ENCODE measurements at regions not wholly inside any gene's neighbourhood (a gene's known extent, or its start where the extent isn't known, plus 50 kb on each side); places are given as distances from the start of the nearest gene placed in this dataset.

GRCh38 chr5:10898514-10898913 is 137.5 kb upstream of the DAP start:
- WGBS, 2 experiments (ENCODE audit: extremely low coverage in 1 of 2, insufficient coverage in 1 of 2, insufficient read length in 1 of 2, insufficient replicate concordance in 2 of 2, low coverage in 1 of 2, low lambda C conversion rate in 2 of 2, missing lambda C conversion rate in 1 of 2) = 82% methylated on average over 4 of the region's 4 CpGs; no CpG with 5 or more reads in 1 of the 2 experiments

More at GRCh38 chr5:10898514-10898913, 137.5 kb upstream of the DAP start:
- H3K14ac ChIP-seq (ENCODE audit: insufficient read length) = no peak overlapping the region
- H2AFZ ChIP-seq (ENCODE audit: low read length) = no peak overlapping the region
- no peak overlapping the region for H2AK5ac ChIP-seq (ENCODE audit: low read depth, low read length)
- no peak overlapping the region for H3K4me2 ChIP-seq (ENCODE audit: insufficient read depth in 1 of 2, low read depth in 2 of 2, low read length in 2 of 2)
- no peaks in the 10 kb centered on the region; a peak in 1 of 7 replicates for H3K27me3 ChIP-seq (replicated peaks in 1 of 4; ENCODE audit: control insufficient read depth in 3 of 4, extremely low read depth in 1 of 4, insufficient read depth in 3 of 4, low read length in 3 of 4)
- H3K4ac ChIP-seq (replicated peaks; ENCODE audit: insufficient read length, low read depth, low read length) = no peak overlapping the region
- H2BK12ac ChIP-seq (ENCODE audit: low read depth, low read length) = no peak overlapping the region
- ChIA-PET POLR2A (ENCODE audit: partially characterized antibody) (no interaction called here), CTCF (ENCODE audit: partially characterized antibody) (interaction anchor here (0.7 to 2.2 kb wide), 3 partner anchors 44 to 196 kb away, joined by 3 to 5 read pairs (median 3); no protein-coding TSS in a partner anchor)
- H4K91ac ChIP-seq (replicated peaks; ENCODE audit: insufficient read length, low read length) = no peak overlapping the region
- no peak for DNase-seq (ENCODE audit: low read depth in 1 of 2, low spot score in 2 of 2)
- FAIRE-seq = no peak
- no peak overlapping the region for H3K23ac ChIP-seq (ENCODE audit: insufficient read length)
- H3K4me3 ChIP-seq (ENCODE audit: extremely low read depth in 1 of 4, insufficient read depth in 2 of 4, low read depth in 3 of 4, low read length in 4 of 4) = no peak overlapping the region
- H3K79me1 ChIP-seq (ENCODE audit: low read depth, low read length) = no peaks in the 10 kb centered on the region
- H2BK5ac ChIP-seq (ENCODE audit: low read depth, low read length) = no peak overlapping the region
- H3K9me3 ChIP-seq (ENCODE audit: insufficient read depth in 2 of 2, low read depth in 1 of 2, low read length in 1 of 2) = no peaks in the 10 kb centered on the region
- H4K8ac ChIP-seq (ENCODE audit: extremely low read depth, insufficient read depth, low read length) = no peak overlapping the region
- no peak overlapping the region for H2BK20ac ChIP-seq (ENCODE audit: low read length)
- H3K56ac ChIP-seq (replicated peaks; ENCODE audit: insufficient read length, low read depth, low read length) = no peak overlapping the region
- TF ChIP-seq SAP30 (IDR thresholded peaks at IDR 0.05; ENCODE audit: insufficient read depth, insufficient replicate concordance, low read length) (no peak), EGR1 (IDR thresholded peaks at IDR 0.05; ENCODE audit: borderline replicate concordance, low read depth, low read length) (no peak), POLR2AphosphoS5 (IDR thresholded peaks at IDR 0.05; ENCODE audit: low read depth, low read length) (no peak), EP300 (IDR thresholded peaks at IDR 0.05; ENCODE audit: borderline replicate concordance in 1 of 2, low read depth in 2 of 2, low read length in 2 of 2) (no peak)
- H3K18ac ChIP-seq (ENCODE audit: extremely low read depth, low read length) = no peak overlapping the region
- no peaks in the 10 kb centered on the region for H3K23me2 ChIP-seq (ENCODE audit: low read depth, low read length)
- H3K9ac ChIP-seq (replicated peaks in 1 of 4; ENCODE audit: extremely low read depth in 1 of 4, low read depth in 3 of 4, low read length in 3 of 4) = no peak overlapping the region
- no peak overlapping the region for H3K27ac ChIP-seq (ENCODE audit: low read depth, low read length)
- no peak overlapping the region for H2BK120ac ChIP-seq (replicated peaks; ENCODE audit: low read depth, low read length)
- no peaks in the 10 kb centered on the region for H3K79me2 ChIP-seq (ENCODE audit: control insufficient read depth in 1 of 2, insufficient read depth in 2 of 2, low read length in 2 of 2)
- H4K20me1 ChIP-seq (replicated peaks in 1 of 2; ENCODE audit: control insufficient read depth in 1 of 2, insufficient read depth in 2 of 2, low read length in 2 of 2) = no peaks in the 10 kb centered on the region
- no peak overlapping the region for H4K5ac ChIP-seq (ENCODE audit: insufficient read length, low read depth, low read length)
- H3K36me3 ChIP-seq (ENCODE audit: control insufficient read depth in 2 of 4, insufficient read depth in 4 of 4, low read length in 3 of 4) = no peaks in the 10 kb centered on the region
- H2BK15ac ChIP-seq (ENCODE audit: low read length) = 0 out of 2 replicates have a peak overlapping the region, but pooled peaks have one; percentile 4
- H3K4me1 ChIP-seq (replicated peaks in 1 of 4; ENCODE audit: control insufficient read depth in 3 of 4, insufficient read depth in 4 of 4, low read length in 3 of 4) = peaks cover 0 to 7% (median 4%) of the 10 kb centered on the region in 4 experiments; a peak in 4 of 7 replicates

Data from H1 (cell line).